HCT116 (cell line): ENCODE measurements at regions not wholly inside any gene's neighbourhood (a gene's known extent, or its start where the extent isn't known, plus 50 kb on each side); places are given as distances from the start of the nearest gene placed in this dataset.

Experiments used
- ATAC-seq: fragments of 200-7000 bp; cut with Tn5 transposase; 2 replicates; pipeline ENCODE4 v1.9.1; 2020; ENCODE audit warnings: mild to moderate bottlenecking, moderate library complexity
- BruUV-seq: library from RNA; stranded (reverse); fragments of 400-500 nt; replicated peaks from 2 replicates; lab custom pipeline; 2021; lab: Mats Ljungman, UMichigan
- CTCF ChIA-PET: fragments of 300-600 bp; sonication (Branson Sonifier 250); formaldehyde crosslinking; loops from one replicate; lab custom pipeline; 2021; ENCODE audit warnings: antibody characterized with exemption; lab: Charles Lee
- POLR2A ChIA-PET: fragments of 300-600, 350-600 bp; sonication (Branson Sonifier 250); formaldehyde crosslinking; loops from one replicate; lab custom pipeline; 2021; ENCODE audit warnings: antibody characterized with exemption; lab: Charles Lee
- RAD21 ChIA-PET, 2 experiments: fragments of 300-600 bp; sonication (Branson Sonifier 250); formaldehyde crosslinking; loops; one replicate each; lab custom pipeline; 2023; ENCODE audit warnings: low total read pairs in 2 of 2; ENCODE audit not compliant: uncharacterized antibody in 2 of 2, unreplicated experiment in 2 of 2, low non-redundant PET in 1 of 2; lab: Charles Lee
- DNase-seq: peaks from one replicate; pipeline ENCODE4 v3.0.0-alpha.2; 2010; ENCODE audit warnings: low read depth, low spot score
- H2AFZ ChIP-seq: fragments of 200-600 bp; shearing (Covaris generic), sonication (generic); 2 replicates; pipeline ENCODE4 v1.6.1; 2017; ENCODE audit warnings: low read depth, mixed run types, mixed read lengths, antibody characterized with exemption, low read length; ENCODE audit not compliant: poor library complexity, severe bottlenecking
- H3K27ac ChIP-seq: 2 replicates; pipeline ENCODE4 v1.5.1; 2012; ENCODE audit warnings: low read depth, low read length
- H3K27me3 ChIP-seq: fragments of 200-600 bp; sonication (generic); 2 replicates; pipeline ENCODE4 v1.6.1; 2016; ENCODE audit warnings: mixed run types, low read length, mixed read lengths; ENCODE audit not compliant: insufficient read depth
- H3K36me3 ChIP-seq, 2 experiments: fragments of 200-500 bp in 1 of 2; fragments of 200-600 bp in 1 of 2; sonication (Bioruptor generic) in 1 of 2; sonication (generic) in 1 of 2; 2 replicates each; pipeline versions ENCODE4 v1.5.1 to v1.6.1; 2014 to 2016; ENCODE audit warnings: low read length in 2 of 2, inconsistent platforms in 1 of 2, mixed read lengths in 1 of 2, mixed run types in 1 of 2; ENCODE audit not compliant: insufficient read depth in 2 of 2, control insufficient read depth in 1 of 2
- H3K4me1 ChIP-seq, 2 experiments: fragments of 200-600 bp in 1 of 2; sonication (generic) in 1 of 2; 2 replicates each; pipeline versions ENCODE4 v1.5.1 to v1.6.1; 2012 to 2017; ENCODE audit warnings: low read length in 2 of 2, inconsistent platforms in 1 of 2, mild to moderate bottlenecking in 1 of 2, mixed read lengths in 1 of 2, mixed run types in 1 of 2, moderate library complexity in 1 of 2; ENCODE audit not compliant: insufficient read depth in 2 of 2, control insufficient read depth in 1 of 2
- H3K4me2 ChIP-seq: fragments of 200-600 bp; sonication (generic); 2 replicates; pipeline ENCODE4 v1.6.1; 2017; ENCODE audit warnings: mixed run types, low read length, mixed read lengths
- H3K4me3 ChIP-seq, 2 experiments: fragments of 200-600 bp in 1 of 2; sonication (generic) in 1 of 2; replicated peaks in 1 of 2; 2 replicates each; pipeline ENCODE4 v1.5.1; 2011 to 2016; ENCODE audit warnings: low read length in 2 of 2, control low read depth in 1 of 2, low read depth in 1 of 2, mild to moderate bottlenecking in 1 of 2, mixed read lengths in 1 of 2, mixed run types in 1 of 2
- H3K79me2 ChIP-seq: fragments of 200-600 bp; sonication (generic); 2 replicates; pipeline ENCODE4 v1.6.1; 2017; ENCODE audit warnings: mild to moderate bottlenecking, mixed run types, low read length, moderate library complexity, mixed read lengths; ENCODE audit not compliant: insufficient read depth
- H3K9ac ChIP-seq: fragments of 200-600 bp; sonication (generic); 2 replicates; pipeline ENCODE4 v1.6.1; 2016; ENCODE audit warnings: low read length, mixed read lengths
- H3K9me2 ChIP-seq: fragments of 200-600 bp; sonication (generic), shearing (Covaris generic); 2 replicates; pipeline ENCODE4 v1.6.1; 2017; ENCODE audit warnings: mixed run types, mild to moderate bottlenecking, moderate library complexity; ENCODE audit not compliant: insufficient read depth
- H3K9me3 ChIP-seq, 2 experiments: fragments of 200-500 bp in 1 of 2; fragments of 200-600 bp in 1 of 2; sonication (Bioruptor generic) in 1 of 2; sonication (generic) in 1 of 2; 2 replicates each; pipeline ENCODE4 v1.6.1; 2014 to 2017; ENCODE audit warnings: low read length in 2 of 2, mixed read lengths in 2 of 2, inconsistent platforms in 1 of 2, low read depth in 1 of 2, mild to moderate bottlenecking in 1 of 2, mixed run types in 1 of 2, moderate library complexity in 1 of 2; ENCODE audit not compliant: control insufficient read depth in 1 of 2, insufficient read depth in 1 of 2
- H4K20me1 ChIP-seq: fragments of 200-600 bp; sonication (generic), shearing (Covaris generic); 2 replicates; pipeline ENCODE4 v1.6.1; 2017; ENCODE audit warnings: mixed run types, mild to moderate bottlenecking, moderate library complexity; ENCODE audit not compliant: insufficient read depth
- CBX3 ChIP-seq: IDR thresholded peaks from 2 replicates; pipeline ENCODE4 v1.6.1; 2012; ENCODE audit warnings: low read depth
- CEBPB ChIP-seq: IDR thresholded peaks from 2 replicates; pipeline ENCODE4 v1.6.1; 2012; ENCODE audit warnings: low read depth
- EGR1 ChIP-seq: IDR thresholded peaks from 2 replicates; pipeline ENCODE4 v1.6.1; 2012; ENCODE audit warnings: low read depth
- ELF1 ChIP-seq: IDR thresholded peaks from 2 replicates; pipeline ENCODE4 v1.6.1; 2012; ENCODE audit warnings: low read depth, borderline replicate concordance
- EZH2 ChIP-seq: fragments of 200-600 bp; sonication (generic); IDR thresholded peaks from 2 replicates; pipeline ENCODE4 v1.6.1; 2017; ENCODE audit warnings: antibody characterized with exemption, mixed run types
- FOSL1 ChIP-seq: IDR thresholded peaks from 2 replicates; pipeline ENCODE4 v1.6.1; 2012; ENCODE audit warnings: low read depth
- RAD21 ChIP-seq: IDR thresholded peaks from 2 replicates; pipeline ENCODE4 v1.6.1; 2012; ENCODE audit warnings: low read depth, mild to moderate bottlenecking
- SP1 ChIP-seq: IDR thresholded peaks from 2 replicates; pipeline ENCODE4 v1.6.1; 2012; ENCODE audit warnings: low read depth
- SRF ChIP-seq: IDR thresholded peaks from 2 replicates; pipeline ENCODE4 v1.6.1; 2012; ENCODE audit warnings: low read depth
- TCF7L2 ChIP-seq: IDR thresholded peaks from 2 replicates; pipeline ENCODE4 v1.7.0; 2011; ENCODE audit warnings: borderline replicate concordance, inconsistent platforms; ENCODE audit not compliant: insufficient read depth, insufficient read length; ENCODE audit errors: extremely low read depth
- intact Hi-C: fragments of 100-400 bp; cut with micrococcal nuclease; formaldehyde crosslinking; loops from 2 replicates; pipeline ENCODE4 v1.10.0; 2022
- TF ChIP-seq, protein P1 (sequence below): IDR thresholded peaks from 2 replicates; pipeline ENCODE4 v1.6.1; 2011; ENCODE audit warnings: mild to moderate bottlenecking, low read length, moderate library complexity; ENCODE audit not compliant: insufficient replicate concordance; ENCODE audit errors: extremely low read depth
- TF ChIP-seq, protein P2 (sequence below), 3 experiments: fragments of 200-600 bp in 1 of 3; sonication (generic) in 1 of 3; IDR thresholded peaks in 2 of 3; conservative IDR thresholded peaks in 1 of 3; 2 replicates each; pipeline ENCODE4 v1.5.1; 2012 to 2017; ENCODE audit warnings: low read depth in 2 of 3, low read length in 2 of 3, antibody characterized with exemption in 1 of 3, borderline replicate concordance in 1 of 3, control low read depth in 1 of 3, mild to moderate bottlenecking in 1 of 3, mixed read lengths in 1 of 3, mixed run types in 1 of 3, moderate library complexity in 1 of 3; ENCODE audit not compliant: insufficient read depth in 1 of 3

DNA sequence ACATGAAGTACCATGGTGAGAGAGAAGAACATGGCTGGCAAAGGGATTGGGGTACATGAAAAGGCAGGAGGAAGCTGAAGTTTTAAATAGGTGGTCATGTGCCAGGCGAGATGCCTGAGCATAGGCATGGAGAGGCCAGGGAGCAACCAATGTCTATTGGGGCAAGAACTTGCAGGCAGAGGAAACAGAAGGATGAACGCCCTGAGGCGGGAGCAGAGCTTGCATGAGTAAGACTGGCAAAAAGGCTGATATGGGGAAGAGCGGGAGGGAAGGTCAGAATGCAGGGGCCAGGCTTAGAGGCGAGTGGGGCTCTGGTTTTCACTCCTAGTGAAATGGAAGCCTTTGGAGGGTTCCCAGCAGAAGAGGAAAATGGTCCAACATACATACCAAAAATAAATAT, 52.5 kb upstream of the VSTM5 start:
- DNase-seq: no peak
- POLR2A ChIA-PET: no interaction called here

DNA sequence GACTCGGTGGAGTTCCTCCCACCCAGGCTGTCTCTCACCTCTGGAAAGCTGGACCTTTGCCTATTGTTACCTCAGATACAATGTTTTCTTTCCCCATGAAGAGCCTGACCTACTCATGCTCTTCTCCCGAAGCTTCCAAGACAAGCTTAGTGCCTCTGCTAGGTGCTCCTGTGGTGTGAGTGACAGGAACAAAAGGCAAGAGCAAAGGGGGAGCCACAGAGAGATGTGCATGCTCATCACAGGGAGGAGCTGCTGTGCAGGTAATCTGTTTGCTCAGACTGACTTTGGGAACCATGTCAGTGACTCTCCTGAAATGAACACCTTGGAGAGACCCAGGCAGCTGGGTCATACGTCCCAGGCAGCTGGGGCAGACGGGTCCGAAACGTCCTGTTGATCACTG, 53.6 kb upstream of the VSTM5 start:
- Histone ChIP-seq H3K9ac (no peak overlapping the region), H2AFZ (no peak overlapping the region)
- RAD21 ChIA-PET: no interaction called here

More for the DNA sequence above, 52.5 kb upstream of the VSTM5 start:
- no peaks in the 10 kb centered on the region for H3K79me2 ChIP-seq
- no peak for TF ChIP-seq EGR1
- TF ChIP-seq ELF1: no peak
- TF ChIP-seq EZH2: no peak
- TF ChIP-seq SRF: no peak
- TF ChIP-seq CBX3: no peak
- TF ChIP-seq, protein P1, sequence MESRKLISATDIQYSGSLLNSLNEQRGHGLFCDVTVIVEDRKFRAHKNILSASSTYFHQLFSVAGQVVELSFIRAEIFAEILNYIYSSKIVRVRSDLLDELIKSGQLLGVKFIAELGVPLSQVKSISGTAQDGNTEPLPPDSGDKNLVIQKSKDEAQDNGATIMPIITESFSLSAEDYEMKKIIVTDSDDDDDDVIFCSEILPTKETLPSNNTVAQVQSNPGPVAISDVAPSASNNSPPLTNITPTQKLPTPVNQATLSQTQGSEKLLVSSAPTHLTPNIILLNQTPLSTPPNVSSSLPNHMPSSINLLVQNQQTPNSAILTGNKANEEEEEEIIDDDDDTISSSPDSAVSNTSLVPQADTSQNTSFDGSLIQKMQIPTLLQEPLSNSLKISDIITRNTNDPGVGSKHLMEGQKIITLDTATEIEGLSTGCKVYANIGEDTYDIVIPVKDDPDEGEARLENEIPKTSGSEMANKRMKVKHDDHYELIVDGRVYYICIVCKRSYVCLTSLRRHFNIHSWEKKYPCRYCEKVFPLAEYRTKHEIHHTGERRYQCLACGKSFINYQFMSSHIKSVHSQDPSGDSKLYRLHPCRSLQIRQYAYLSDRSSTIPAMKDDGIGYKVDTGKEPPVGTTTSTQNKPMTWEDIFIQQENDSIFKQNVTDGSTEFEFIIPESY: no peak
- H3K9me3 ChIP-seq: no peaks in the 10 kb centered on the region
- no peak overlapping the region for H3K4me3 ChIP-seq
- H3K27ac ChIP-seq: no peak overlapping the region
- H2AFZ ChIP-seq: no peak overlapping the region
- peaks cover 4% of the 10 kb centered on the region; the same call in 1 of the 2 replicates for H3K27me3 ChIP-seq
- H3K36me3 ChIP-seq: no peaks in the 10 kb centered on the region
- no peaks in the 10 kb centered on the region for H3K4me1 ChIP-seq
- H4K20me1 ChIP-seq: no peaks in the 10 kb centered on the region
- RAD21 ChIA-PET: no interaction called here
- no peak overlapping the region for H3K4me2 ChIP-seq
- CTCF ChIA-PET: interaction anchor here (1.4 kb wide), 1 partner anchor 8 kb away, joined by 7 read pairs; no protein-coding TSS in a partner anchor
- H3K9me2 ChIP-seq: no peaks in the 10 kb centered on the region
- ATAC-seq: no peak
- no TSS peak for BruUV-seq
- intact Hi-C loops: no loop called here
- no peak overlapping the region for H3K9ac ChIP-seq

More for the DNA sequence above, 53.6 kb upstream of the VSTM5 start:
- POLR2A ChIA-PET: no interaction called here
- CTCF ChIA-PET: interaction anchor here (1.1 to 1.6 kb wide), 3 partner anchors 9 to 280 kb away, joined by 3 to 7 read pairs (median 4); no protein-coding TSS in a partner anchor
- Histone ChIP-seq H3K9me3 (no peaks in the 10 kb centered on the region), H3K27me3 (peaks cover 4% of the 10 kb centered on the region; the same call in 1 of the 2 replicates), H3K4me3 (no peak overlapping the region), H3K4me2 (no peak overlapping the region), H3K36me3 (no peaks in the 10 kb centered on the region)
- DNase-seq: no peak
- TF ChIP-seq EZH2: no peak
- TF ChIP-seq CBX3: no peak
- no peak for TF ChIP-seq FOSL1
- TF ChIP-seq, protein P2, sequence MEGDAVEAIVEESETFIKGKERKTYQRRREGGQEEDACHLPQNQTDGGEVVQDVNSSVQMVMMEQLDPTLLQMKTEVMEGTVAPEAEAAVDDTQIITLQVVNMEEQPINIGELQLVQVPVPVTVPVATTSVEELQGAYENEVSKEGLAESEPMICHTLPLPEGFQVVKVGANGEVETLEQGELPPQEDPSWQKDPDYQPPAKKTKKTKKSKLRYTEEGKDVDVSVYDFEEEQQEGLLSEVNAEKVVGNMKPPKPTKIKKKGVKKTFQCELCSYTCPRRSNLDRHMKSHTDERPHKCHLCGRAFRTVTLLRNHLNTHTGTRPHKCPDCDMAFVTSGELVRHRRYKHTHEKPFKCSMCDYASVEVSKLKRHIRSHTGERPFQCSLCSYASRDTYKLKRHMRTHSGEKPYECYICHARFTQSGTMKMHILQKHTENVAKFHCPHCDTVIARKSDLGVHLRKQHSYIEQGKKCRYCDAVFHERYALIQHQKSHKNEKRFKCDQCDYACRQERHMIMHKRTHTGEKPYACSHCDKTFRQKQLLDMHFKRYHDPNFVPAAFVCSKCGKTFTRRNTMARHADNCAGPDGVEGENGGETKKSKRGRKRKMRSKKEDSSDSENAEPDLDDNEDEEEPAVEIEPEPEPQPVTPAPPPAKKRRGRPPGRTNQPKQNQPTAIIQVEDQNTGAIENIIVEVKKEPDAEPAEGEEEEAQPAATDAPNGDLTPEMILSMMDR (IDR thresholded peaks at IDR 0.05 in 2 of 3, conservative IDR thresholded peaks at IDR 0.05 in 1 of 3; ENCODE audit: borderline replicate concordance in 1 of 3, insufficient read depth in 1 of 3, low read depth in 2 of 3, low read length in 2 of 3): 0 out of 6 replicates have a peak, but pooled peaks of 1 of the 3 experiments have one; percentile 10
- TF ChIP-seq, protein P1: no peak
- TF ChIP-seq TCF7L2: no peak
- TF ChIP-seq SP1: no peak
- TF ChIP-seq CEBPB: no peak
- peak; percentile 23; the same call in 1 of the 2 replicates for TF ChIP-seq RAD21
- no peak for TF ChIP-seq SRF
- TF ChIP-seq, all 23 proteins: peak for 2
- no peak for ATAC-seq
- Histone ChIP-seq H3K9me2 (no peaks in the 10 kb centered on the region), H3K79me2 (no peaks in the 10 kb centered on the region), H3K4me1 (peaks cover 0 to 8% of the 10 kb centered on the region in 2 experiments; a peak in 2 of 4 replicates), H4K20me1 (no peaks in the 10 kb centered on the region), H3K27ac (no peak overlapping the region)
- intact Hi-C loops: no loop called here
- no TSS peak for BruUV-seq
